HG03565 (cell line): ENCODE measurements at regions not wholly inside any gene's neighbourhood (a gene's known extent, or its start where the extent isn't known, plus 50 kb on each side); places are given as distances from the start of the nearest gene placed in this dataset.

Experiments
- ATAC-seq: cut with Tn5 transposase; IDR thresholded peaks from one replicate; pipeline ENCODE4 v1.9.1; 2021; ENCODE audit warnings: mild to moderate bottlenecking, moderate library complexity; ENCODE audit not compliant: unreplicated experiment

DNA sequence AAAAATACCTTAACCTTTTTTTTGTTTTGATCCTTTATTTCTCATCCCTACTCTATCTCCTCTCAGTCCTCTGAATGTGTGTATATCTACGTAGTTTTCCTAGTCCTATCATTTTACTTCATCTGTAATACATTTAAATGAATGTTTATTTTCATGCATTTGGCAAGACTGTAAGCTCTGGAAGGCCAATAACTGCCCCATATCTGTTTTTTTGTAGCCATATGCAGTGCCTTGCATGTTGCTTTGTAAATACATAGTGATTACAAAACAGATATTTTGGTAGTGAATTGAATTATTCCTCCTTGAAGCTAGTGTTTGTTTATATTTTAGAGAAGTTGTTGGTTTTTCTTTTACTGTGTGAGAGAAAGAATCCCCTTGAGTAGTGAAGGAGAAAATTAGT lies 450.2 kb downstream of the PCDH18 start:
- no peak for ATAC-seq

DNA sequence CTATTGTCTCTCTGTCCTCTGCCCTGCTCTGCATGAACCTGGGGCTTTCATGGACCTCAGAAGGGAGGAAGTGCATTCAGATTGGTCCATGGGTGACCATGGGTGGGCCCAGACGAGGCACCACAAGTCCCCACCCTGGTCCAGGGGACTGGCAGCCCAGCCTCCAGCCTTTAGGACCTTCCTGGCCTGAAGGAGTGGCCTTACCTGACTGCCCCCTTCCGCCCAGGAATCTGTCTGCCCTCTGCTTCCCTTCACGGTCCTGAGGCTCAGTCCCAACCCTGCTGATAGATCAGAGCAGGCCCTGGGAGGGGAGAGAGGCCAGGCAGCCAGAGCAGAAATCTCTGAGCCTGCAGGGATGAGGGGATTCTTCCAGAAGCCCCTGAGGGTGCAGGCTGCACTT lies 455.4 kb downstream of the PCDH18 start:
- no peak for ATAC-seq

DNA sequence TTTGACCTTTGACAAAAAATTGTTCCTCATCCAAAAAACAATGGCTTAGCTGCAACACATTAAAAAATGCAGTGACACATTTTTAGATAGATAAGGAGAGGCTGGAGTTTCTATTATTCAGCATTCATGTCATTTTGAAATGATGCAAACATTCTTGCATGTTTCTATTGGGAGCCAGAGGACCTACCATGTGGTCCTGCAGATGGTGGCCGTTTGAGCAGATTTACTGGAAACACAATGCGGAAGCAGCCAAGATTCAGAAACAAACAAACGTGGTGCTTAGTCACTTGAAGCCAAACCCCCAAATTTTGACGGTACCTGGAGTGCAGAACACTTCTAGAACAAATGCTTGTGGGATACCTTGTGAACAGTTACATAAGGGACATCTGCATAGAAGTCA lies 456.7 kb downstream of the PCDH18 start:
- ATAC-seq: no peak

DNA sequence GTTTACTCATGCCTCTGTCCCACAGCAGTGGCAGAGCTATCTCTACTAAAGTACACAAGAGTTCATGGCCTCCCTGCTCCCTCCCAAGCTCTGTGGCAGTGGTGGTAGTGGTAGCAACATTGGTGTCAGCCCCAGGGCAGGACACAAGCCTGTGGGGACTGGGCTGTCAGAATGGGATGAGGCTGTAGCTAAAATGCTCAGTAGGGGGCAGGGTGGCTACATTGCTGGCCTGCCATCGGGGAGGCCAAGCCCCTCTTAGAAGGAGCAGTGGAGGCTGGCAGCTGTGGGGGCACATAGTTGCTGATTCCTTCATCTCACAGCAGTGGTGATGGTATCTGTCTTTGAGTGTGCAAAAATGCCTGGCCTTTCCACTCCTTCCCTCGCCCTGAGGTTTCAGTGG lies 461.7 kb downstream of the PCDH18 start:
- ATAC-seq: no peak

DNA sequence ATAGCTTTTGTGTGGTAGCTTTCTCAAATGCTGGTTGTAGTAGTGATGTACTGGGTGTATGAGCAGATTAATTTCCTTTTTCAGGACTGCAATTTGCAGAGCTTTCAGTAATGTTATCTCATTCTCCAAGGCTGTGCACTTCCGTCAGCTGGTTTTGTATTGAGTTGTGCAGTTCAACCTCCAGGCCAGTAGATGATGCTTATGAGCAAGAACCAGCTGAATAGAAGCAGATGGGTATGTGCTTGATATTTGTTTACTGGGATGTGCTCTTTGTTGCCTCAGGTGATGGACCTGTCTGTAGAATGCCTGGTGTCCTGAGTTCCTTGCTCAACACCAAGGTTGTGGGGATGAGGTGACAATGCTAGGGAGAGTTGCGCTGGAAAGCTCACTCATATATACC lies 462.8 kb downstream of the PCDH18 start:
- no peak for ATAC-seq

DNA sequence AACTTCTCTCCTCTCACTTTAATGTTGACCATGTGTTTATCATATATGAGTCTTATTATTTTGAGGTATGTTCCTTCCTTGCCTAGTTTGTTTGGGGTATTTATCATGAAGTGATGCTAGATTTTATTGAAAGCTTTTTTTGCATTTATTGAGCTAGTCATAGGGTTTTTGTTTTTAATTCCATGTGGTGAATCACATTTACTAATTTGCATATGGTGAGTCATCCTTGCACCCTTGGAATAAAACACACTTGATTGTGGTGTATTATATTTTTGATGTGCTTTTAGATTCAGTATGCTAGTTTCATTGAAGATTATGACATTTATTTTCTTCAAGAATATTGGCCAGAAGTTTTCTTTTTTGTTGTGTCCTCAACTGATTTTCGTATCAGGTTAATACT lies 464.6 kb downstream of the PCDH18 start:
- ATAC-seq: no peak

DNA sequence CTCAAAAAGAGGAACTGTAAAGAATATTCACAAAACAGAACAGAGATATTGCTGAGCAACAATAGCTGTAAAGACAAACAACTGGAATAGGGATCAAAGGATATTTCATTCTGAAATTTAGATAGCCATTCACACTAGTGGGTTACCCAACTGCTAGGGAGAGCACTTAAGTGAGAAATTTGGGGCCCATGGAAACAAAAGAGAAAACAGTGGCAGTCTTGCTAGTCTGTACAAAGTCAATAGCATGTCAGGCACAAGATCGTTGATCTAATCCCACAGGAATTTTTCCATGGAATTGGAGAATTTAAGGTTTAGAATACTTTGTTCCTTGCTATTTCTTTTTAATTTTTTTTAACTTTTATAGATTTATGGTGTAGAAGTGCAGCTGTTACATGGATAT lies 467.0 kb downstream of the PCDH18 start:
- ATAC-seq: no peak

DNA sequence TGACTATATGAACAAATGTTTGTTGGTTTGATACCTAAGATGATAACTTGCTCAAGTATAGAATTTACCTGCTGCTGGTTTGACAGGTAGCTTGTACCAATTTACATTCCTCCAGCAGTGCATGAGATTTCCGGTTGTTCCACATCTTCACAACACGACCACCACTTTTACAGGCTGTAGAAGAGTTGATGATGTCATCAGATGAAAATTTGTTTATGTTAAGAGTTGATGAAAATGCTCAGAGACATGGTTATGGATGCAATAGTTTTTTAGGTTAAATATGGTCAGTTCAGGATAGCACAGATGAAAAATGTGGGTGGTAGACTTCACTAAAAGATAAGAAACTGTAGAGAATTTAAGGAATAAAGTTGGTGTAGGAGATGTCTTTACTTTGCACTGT lies 468.3 kb downstream of the PCDH18 start:
- no peak for ATAC-seq

DNA sequence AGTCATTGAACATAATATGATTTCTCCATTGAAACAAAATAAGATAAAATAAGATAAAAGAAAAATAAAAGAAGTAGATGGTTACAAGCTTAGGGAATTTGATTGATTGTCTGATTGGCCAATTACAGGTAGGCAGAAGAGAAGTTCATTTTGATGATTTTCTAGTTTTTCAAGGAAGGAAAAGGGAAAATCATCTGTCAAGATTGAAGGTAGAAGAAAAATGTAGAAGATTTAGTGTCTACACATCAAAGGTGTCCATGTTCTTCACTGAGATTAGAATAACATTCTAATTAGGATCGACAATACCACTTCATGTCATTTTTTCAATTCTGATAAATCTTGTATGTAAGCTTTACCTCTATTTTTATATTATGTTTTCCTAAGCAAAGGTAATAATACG lies 489.1 kb downstream of the PCDH18 start:
- no peak for ATAC-seq

DNA sequence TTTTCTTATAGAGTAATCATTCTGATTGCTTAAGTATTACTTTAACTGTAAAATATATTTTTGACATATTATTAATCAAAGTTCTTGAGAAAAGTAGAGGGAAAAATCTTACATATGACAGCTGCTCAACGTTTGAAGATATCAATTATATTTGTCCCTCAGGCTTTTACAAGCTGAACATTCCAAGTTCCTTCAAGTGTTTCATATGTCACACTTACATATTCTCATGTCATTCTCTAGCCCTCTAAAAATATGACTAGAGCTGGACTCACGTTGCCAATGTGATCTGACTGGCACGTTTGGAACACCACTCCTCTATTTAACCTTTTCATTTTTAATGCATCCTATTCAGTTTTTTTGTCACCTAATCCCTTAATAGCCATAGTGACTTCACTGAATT lies 492.9 kb downstream of the PCDH18 start:
- no peak for ATAC-seq

DNA sequence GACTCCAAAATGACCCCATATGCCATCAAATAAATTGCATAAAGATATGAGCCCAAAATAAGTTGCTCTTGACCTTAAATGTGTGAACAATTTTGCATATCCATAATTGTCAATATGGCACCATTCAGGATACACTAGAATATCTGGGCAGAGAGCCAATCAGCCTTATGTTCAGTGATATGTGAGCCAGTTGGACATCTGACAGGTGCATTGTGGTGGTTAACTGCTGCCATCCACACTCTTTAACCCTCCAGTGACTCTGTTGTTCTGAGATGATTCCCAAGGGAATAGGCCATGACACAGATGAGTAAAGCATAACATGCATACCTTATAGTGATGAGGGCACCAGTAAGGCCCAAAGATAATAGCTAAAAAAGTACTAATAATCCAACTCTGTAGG lies 500.1 kb downstream of the PCDH18 start:
- no peak for ATAC-seq

DNA sequence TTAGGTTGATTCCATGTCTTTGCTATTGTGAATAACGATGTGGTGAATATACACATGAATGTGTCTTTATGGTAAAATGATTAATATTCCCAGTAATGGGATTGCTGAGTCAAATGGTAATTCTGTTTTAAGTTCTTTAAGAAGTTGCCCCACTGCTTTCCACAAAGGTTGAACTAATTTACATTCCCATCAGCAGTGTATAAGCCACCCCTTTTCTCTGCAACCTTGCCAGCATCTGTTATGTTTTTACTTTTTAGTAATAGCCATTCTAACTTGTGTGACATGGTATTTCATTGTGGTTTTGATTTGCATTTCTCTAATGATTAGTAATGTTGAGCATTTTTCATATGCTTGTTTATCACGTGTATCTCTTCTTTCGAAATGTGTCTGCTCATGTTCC lies 503.3 kb downstream of the PCDH18 start:
- no peak for ATAC-seq

DNA sequence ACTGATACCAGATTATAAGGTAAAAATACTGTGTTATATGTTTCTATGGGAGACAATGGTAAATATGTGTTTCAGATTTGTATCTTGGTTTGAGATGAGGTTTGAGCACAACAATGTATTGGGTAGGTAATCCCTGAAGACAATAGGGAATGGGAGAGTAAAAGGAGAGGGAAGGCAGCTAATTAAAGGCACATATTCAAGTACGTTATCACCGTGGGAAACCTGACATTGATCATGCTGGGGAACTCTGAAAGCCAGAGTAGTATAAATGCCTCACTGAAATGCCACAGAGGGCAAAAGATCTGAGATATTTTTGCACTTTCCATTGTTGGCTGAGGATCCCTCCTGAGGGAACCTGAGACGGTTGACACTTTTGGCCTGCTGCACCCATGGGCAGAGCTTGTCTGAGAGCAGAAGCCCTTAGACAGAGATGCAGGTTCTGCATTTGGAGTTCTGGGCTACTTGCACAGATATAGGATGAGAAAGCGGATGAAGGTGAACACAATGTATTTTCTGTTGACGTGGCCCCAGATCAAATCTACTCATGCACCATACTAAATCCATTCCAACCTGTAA lies 506.7 kb downstream of the PCDH18 start:
- no peak for ATAC-seq

DNA sequence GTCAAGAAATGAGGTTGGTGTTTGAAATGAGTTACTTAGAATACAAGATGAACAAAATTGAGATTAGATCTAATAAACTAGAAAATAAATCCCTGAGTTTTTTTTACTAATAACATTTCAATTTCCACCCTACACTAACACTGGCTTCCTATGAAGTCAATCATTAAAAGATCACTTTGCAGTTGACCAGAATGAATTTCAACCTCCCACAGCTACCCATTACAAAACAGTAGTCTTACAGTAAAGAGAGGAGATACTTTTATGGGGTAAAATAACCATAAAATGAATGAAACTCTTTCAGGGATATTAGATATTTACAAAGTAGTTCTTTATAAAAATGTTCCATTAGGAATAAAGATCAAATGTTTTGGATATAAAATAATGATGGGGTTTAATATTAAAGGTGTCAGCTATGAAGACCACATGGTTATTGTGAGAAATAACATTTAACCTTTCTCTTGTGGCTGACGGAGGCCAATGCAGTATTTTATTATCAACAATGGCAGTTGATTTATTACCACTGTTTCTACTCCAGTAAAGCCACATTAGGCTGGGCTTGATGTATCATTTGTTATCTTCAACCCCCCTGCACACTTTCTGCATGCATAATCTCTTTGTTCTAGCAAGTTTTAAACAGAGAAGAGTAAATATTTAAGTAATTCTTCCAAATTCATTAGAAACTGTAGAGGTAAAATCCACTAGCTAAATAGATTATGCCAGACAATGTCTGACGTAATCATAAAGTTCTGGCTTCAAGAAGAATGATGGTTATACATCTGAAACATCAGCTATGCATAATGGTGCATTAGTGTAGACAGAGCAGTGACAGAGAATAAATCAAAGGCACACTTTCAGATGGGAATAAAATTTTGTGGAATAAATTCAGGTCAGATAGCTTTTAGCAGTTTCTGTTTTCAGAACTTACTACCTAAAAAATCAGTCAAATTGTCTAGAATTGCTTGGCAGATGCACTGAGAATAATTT lies 516.6 kb downstream of the PCDH18 start:
- no peak for ATAC-seq

DNA sequence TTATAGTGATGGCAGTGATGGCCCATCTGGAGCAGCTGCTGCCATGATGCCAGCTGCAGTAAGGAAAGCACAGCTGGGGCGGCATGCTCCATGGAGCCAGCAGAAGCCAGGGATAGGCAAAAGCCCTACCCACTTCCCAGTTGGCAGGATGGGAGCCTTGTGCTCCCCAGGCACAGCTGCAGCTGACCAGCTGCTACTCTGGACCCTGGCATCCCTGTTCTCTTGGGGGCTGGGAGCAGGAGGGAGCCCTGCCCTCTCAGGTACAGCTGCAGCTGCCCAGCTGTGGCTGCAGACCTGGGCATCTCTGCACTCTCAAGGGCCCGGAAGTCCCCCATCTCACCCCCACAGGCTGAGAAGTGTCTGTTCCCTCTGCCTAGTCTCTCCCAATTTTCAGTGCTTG lies 531.9 kb downstream of the PCDH18 start:
- ATAC-seq: no peak

DNA sequence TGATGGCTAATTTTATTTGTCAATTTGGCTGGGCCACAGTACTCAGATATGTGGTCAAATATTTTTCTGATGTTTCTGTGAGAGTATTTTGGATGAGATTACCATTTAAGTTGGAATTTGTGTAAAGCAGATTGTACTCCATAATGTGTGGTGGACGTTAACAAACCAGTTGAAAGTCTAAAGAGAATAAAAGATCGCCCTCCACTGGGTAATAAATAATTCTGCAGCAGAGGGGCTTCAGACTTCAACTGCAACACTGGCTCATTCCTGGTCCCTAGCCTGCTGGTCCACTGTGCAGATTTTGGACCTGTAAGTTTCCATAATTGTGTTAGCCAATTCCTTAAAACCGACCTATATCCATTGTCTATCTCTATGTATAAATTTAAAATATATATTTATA lies 540.3 kb downstream of the PCDH18 start:
- ATAC-seq: no peak

DNA sequence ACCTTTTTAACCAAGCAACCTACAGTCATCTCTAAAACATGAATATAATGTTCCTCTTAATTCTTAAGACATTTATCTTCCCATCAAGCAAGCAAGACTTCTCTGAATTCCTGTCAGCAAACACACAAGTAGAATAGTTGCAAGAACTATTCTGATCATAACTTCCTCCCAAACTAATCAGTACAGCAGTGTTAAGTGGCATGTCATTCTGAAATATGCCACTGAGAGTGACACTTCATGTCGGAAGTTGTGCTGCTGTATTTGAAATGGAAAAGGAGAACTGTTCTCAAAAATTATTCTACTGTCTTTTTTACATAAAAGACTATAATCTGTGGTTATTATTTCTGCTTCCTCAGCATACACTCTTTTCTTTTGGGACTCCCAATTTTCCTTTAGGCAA lies 546.6 kb downstream of the PCDH18 start:
- ATAC-seq: no peak

DNA sequence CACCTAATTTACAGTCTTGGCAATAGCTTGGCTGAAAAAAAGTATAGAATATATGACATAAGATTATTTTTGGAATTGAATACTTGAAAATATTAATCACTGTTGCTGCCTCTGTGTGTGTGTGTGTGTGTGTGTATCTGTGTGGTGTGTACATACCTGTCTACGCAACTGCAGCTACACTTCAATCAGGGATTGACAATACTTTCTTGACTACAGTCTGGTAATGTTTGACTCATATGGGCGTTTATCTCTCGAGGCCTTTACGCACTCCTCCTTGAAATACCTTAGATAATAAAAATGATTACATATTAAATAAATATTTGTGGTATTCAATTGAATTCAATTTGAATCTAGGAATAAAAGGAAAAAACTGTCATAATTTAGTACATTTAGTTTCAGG lies 565.2 kb downstream of the PCDH18 start:
- ATAC-seq: no peak

DNA sequence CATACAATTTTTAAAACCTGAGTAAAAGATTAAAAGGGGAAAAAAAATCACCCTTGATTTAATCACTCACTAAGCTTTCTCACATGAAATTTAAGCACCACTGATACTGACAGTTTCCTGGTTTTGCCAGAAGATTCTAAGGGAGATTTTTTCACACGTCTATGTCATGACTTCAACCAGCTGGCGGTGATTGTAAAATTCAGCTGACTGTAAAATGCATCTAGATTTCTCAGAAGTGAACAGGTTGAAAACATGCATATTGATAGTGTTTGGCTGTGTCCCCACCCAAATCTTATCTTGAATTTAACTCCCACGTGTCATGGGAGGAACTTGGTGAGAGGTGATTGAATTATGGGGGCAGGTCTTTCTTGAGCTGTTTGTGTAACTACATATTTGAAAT lies 566.8 kb downstream of the PCDH18 start:
- no peak for ATAC-seq

DNA sequence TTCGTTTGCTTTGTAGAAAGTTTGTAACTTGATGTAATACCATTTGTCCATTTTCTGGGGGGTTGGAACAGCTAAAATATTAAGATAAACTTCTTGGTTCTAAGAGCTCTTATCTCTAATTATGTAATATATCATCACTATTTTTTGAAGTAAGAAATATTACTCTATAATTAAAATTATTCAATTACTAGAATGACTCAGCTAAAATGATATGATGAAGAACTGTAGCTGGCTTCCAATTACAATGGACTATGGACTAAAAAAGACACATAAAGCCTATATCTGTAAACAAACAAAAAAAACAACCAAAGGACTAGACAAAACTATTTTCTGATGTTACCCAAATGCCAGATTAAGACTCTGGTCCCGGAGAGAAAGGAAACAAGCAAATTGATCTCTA lies 569.4 kb downstream of the PCDH18 start:
- ATAC-seq: no peak

DNA sequence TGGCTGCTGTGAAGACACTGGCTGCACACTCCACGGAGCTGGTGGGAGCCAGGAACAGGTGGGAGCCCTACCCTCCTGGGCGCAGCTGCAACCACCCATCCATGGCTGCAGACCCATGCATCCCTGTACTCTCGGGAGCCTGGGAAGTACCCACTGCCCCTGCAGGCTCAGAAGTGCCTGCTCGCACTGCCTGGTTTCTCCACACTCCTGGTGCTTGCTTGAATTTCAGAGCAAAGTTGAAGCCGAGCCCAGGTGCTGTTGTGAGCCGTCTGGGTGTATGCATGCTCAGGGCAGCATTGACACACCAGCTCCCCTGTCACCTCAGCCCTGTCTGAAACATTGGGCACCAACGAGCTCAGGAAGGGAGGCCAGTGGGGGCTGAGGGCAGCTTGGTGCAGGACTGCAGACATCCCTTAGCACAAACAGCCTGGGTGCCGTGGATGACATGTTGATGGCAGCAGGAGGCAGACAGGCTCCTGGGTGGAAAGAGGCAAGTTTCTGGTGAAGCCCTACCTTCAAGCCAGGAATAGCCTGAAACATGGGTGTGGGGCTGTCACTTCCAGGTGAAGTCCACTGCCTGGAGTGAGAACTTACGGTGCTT lies 585.9 kb downstream of the PCDH18 start:
- ATAC-seq: no peak

DNA sequence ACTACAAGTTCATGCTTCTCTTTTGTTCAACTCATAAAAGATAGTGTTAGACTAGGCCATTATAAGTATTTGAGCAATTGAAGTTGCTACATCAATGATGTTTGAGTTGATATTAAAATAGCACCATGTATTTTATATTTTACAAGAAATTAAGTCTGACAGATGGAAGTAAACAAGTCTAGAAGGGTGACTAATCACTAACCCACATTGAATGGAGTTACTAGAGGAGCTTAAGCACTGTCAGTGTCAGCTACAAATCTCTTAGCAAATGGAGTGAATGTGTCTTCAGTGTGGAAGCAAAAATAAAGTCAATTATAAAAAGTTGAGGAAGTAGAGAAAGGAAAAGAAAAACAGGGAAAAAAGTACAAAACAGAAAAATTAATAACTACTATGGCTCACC lies 592.5 kb downstream of the PCDH18 start:
- ATAC-seq: no peak
